T-cell (primary cell): ENCODE measurements at regions not wholly inside any gene's neighbourhood (a gene's known extent, or its start where the extent isn't known, plus 50 kb on each side); places are given as distances from the start of the nearest gene placed in this dataset.
"Not testable (repeated sequence)": the region's sequence is repeated elsewhere in the genome, so short reads cannot be mapped to it uniquely, and the experiment has no call there.

Experiments
- ATAC-seq, 4 experiments: fragments of 200-7000 bp in 3 of 4; fragments of 150-1000 bp in 1 of 4; cut with Tn5 transposase; replicated peaks in 1 of 4; 1 replicate in 3 of 4; 2 replicates in 1 of 4; pipeline ENCODE4 v1.10.0; 2021; ENCODE audit warnings: moderate library complexity in 3 of 4, mild to moderate bottlenecking in 2 of 4, moderate number of reproducible peaks in 1 of 4
- CTCF ChIA-PET, 2 donors: fragments of 300-600 bp; sonication (Branson Sonifier 250); formaldehyde crosslinking; loops; one replicate each; lab custom pipeline; 2022; ENCODE audit warnings: antibody characterized with exemption in 2 of 2; lab: Charles Lee
- POLR2A ChIA-PET, 2 donors: fragments of 300-600 bp; sonication (Branson Sonifier 250); formaldehyde crosslinking; loops; one replicate each; lab custom pipeline; 2022; ENCODE audit warnings: antibody characterized with exemption in 2 of 2; lab: Charles Lee
- DNase-seq, 35 experiments: peaks; one replicate each; pipeline versions ENCODE4 v3.0.0 to v3.0.0-alpha.2; 2013 to 2023
- H3K27ac ChIP-seq: one replicate; pipeline ENCODE4 v1.5.1; 2013; ENCODE audit warnings: low read length
- H3K27me3 ChIP-seq, 2 experiments: replicated peaks in 1 of 2; 1 replicate in 1 of 2; 2 replicates in 1 of 2; pipeline versions ENCODE4 v1.6.1 to v1.7.0; 2013; ENCODE audit warnings: low read length in 1 of 2, mixed read lengths in 1 of 2; ENCODE audit not compliant: control insufficient read depth in 2 of 2, insufficient read depth in 2 of 2; ENCODE audit errors: extremely low read depth in 1 of 2
- H3K36me3 ChIP-seq, 2 donors: 1 replicate in 1 of 2; 2 replicates in 1 of 2; pipeline versions ENCODE4 v1.6.1 to v1.7.0; 2013; ENCODE audit warnings: low read length in 1 of 2; ENCODE audit not compliant: control insufficient read depth in 2 of 2, insufficient read depth in 1 of 2; ENCODE audit errors: extremely low read depth in 1 of 2
- H3K4me1 ChIP-seq, 2 experiments: 1 replicate in 1 of 2; 2 replicates in 1 of 2; pipeline versions ENCODE4 v1.6.1 to v1.7.0; 2013; ENCODE audit warnings: low read length in 2 of 2, mixed read lengths in 1 of 2; ENCODE audit not compliant: insufficient read depth in 2 of 2, control insufficient read depth in 1 of 2; ENCODE audit errors: extremely low read depth in 1 of 2
- H3K4me3 ChIP-seq, 2 donors: 1 replicate in 1 of 2; 2 replicates in 1 of 2; pipeline versions ENCODE4 v1.5.1 to v1.7.0; 2013; ENCODE audit warnings: mild to moderate bottlenecking in 2 of 2, low read length in 1 of 2, moderate library complexity in 1 of 2; ENCODE audit not compliant: control insufficient read depth in 1 of 2; ENCODE audit errors: extremely low read depth in 1 of 2
- H3K9me3 ChIP-seq: 2 replicates; pipeline ENCODE4 v1.7.0; 2013
- H3K27ac Mint-ChIP-seq, 2 donors: one replicate each; pipeline ENCODE4 v1.8.0; 2020 to 2021; ENCODE audit warnings: mild to moderate bottlenecking in 2 of 2, mixed read lengths in 2 of 2
- H3K27me3 Mint-ChIP-seq, 2 donors: one replicate each; pipeline ENCODE4 v1.8.0; 2021 to 2022; ENCODE audit warnings: mixed read lengths in 2 of 2
- H3K36me3 Mint-ChIP-seq: one replicate; pipeline ENCODE4 v1.8.0; 2021; ENCODE audit warnings: mixed read lengths
- H3K4me1 Mint-ChIP-seq, 3 donors: one replicate each; pipeline ENCODE4 v1.8.0; 2020 to 2022; ENCODE audit warnings: mixed read lengths in 3 of 3, mild to moderate bottlenecking in 1 of 3
- H3K4me3 Mint-ChIP-seq, 3 donors: one replicate each; pipeline ENCODE4 v1.8.0; 2020 to 2022; ENCODE audit warnings: mild to moderate bottlenecking in 3 of 3, mixed read lengths in 3 of 3, moderate library complexity in 3 of 3
- H3K9me3 Mint-ChIP-seq, 3 donors: one replicate each; pipeline ENCODE4 v1.8.0; 2020 to 2022; ENCODE audit warnings: mixed read lengths in 3 of 3
- WGBS: methylation state at CpG from one replicate; pipeline ENCODE4 v1.1.5; 2013; ENCODE audit warnings: missing lambda C conversion rate; ENCODE audit not compliant: insufficient coverage; 5-methylcytosine and 5-hydroxymethylcytosine counted together

DNA sequence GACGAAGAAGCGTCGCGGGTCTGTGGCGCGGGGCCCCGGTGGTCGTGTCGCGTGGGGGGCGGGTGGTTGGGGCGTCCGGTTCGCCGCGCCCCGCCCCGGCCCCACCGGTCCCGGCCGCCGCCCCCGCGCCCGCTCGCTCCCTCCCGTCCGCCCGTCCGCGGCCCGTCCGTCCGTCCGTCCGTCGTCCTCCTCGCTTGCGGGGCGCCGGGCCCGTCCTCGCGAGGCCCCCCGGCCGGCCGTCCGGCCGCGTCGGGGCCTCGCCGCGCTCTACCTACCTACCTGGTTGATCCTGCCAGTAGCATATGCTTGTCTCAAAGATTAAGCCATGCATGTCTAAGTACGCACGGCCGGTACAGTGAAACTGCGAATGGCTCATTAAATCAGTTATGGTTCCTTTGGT lies 1533.5 kb upstream of the TPTE start:
- POLR2A ChIA-PET, H3K4me1 Mint-ChIP-seq, H3K9me3 ChIP-seq, H3K4me1 ChIP-seq, H3K27ac Mint-ChIP-seq, ATAC-seq, H3K36me3 Mint-ChIP-seq, CTCF ChIA-PET, H3K27ac ChIP-seq, H3K4me3 Mint-ChIP-seq, H3K4me3 ChIP-seq, DNase-seq, H3K36me3 ChIP-seq: not testable (repeated sequence)
- Mint-ChIP-seq H3K27me3 (peaks cover 30 to 31% of the 10 kb centered on the region in 2 donors), H3K9me3 (peaks cover 21 to 27% (median 24%) of the 10 kb centered on the region in 3 donors)
- WGBS, result no CpG with 5 or more reads among the region's 58 CpGs
- peaks cover 0 to 29% of the 10 kb centered on the region in 2 experiments for H3K27me3 ChIP-seq

DNA sequence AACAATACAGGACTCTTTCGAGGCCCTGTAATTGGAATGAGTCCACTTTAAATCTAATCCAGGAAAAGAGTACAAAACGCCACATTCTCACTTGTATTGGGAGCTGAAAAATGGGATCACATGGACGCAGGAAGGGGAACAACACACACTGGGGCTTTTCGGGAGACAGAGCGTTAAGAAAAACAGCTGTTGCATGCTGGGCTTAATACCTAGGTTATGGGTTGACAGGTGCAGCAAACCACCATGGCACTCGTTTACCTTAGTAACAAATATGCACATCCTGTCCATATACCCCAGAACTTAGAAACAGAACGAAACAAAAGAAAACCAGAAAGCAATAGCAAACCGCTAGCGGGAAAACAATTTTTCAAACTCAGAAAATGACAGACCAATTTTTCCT lies 1532.7 kb upstream of the TPTE start:
- Histone ChIP-seq H3K27ac (no peak overlapping the region), H3K27me3 (peaks cover 0 to 30% of the 10 kb centered on the region in 2 experiments), H3K4me1 (no peaks in the 10 kb centered on the region), H3K4me3 (no peak overlapping the region), H3K9me3 (peaks cover 3% of the 10 kb centered on the region), H3K36me3 (no peaks in the 10 kb centered on the region)
- ChIA-PET POLR2A (no interaction called here), CTCF (no interaction called here)
- WGBS, result 75% methylated on average over 6 of the region's 9 CpGs
- ATAC-seq, result no peak
- no peak for DNase-seq
- Mint-ChIP-seq H3K36me3 (no peaks in the 10 kb centered on the region), H3K27ac (no peak overlapping the region), H3K27me3 (peaks cover 38% of the 10 kb centered on the region in 2 donors), H3K4me3 (no peak overlapping the region), H3K4me1 (no peaks in the 10 kb centered on the region), H3K9me3 (peaks cover 29 to 32% (median 32%) of the 10 kb centered on the region in 3 donors)

GRCh38 chr21:8989261-8989711 lies 1532.1 kb upstream of the TPTE start:
- Mint-ChIP-seq H3K27ac (no peak overlapping the region), H3K27me3 (peaks cover 42% of the 10 kb centered on the region in 2 donors), H3K4me3 (no peak overlapping the region), H3K4me1 (no peaks in the 10 kb centered on the region), H3K36me3 (no peaks in the 10 kb centered on the region), H3K9me3 (peaks cover 29 to 35% (median 35%) of the 10 kb centered on the region in 3 donors)
- Histone ChIP-seq H3K27ac (no peak overlapping the region), H3K27me3 (peaks cover 0 to 30% of the 10 kb centered on the region in 2 experiments), H3K9me3 (peaks cover 6% of the 10 kb centered on the region), H3K36me3 (no peaks in the 10 kb centered on the region), H3K4me1 (no peaks in the 10 kb centered on the region), H3K4me3 (no peak overlapping the region)
- POLR2A ChIA-PET, result no interaction called here
- no peak for ATAC-seq
- CTCF ChIA-PET, result no interaction called here
- no peak for DNase-seq
- WGBS, result 45% methylated on average over 6 of the region's 6 CpGs

DNA sequence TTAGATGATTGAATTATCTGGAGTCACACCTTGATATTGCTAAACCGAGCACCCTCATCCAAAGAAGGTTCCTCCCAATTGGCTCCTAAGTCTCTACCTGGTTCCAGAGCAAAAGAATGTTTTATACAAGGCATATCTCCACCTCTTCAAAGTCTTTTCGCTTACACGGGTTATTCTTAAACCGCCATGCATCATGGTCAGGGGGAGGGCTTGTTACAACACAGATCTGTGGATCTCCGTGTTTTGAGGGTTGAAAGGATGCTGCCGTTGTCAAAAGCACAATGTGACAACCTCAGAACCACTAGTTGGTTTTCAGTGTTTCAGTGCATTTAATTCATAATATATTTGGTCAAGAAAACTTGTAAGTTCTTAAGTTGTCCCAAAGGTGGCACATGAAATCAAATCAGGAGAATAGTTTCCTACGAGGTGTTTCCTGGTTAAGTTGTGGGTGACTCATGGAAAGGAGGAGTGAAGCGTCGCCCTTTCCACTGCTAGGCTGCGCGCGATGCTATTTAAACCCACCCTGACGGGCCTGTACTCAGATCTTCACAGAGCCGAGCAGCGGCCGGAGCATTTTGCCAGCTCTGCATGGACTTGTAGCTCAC lies 1531.6 kb upstream of the TPTE start:
- Histone ChIP-seq H3K9me3 (peaks cover 6% of the 10 kb centered on the region), H3K27me3 (peaks cover 0 to 30% of the 10 kb centered on the region in 2 experiments), H3K4me1 (no peaks in the 10 kb centered on the region), H3K27ac (no peak overlapping the region), H3K36me3 (no peaks in the 10 kb centered on the region), H3K4me3 (no peak overlapping the region)
- WGBS, result 54% methylated on average over 14 of the region's 16 CpGs
- DNase-seq (no peak), ATAC-seq (peak in 2 of 4 experiments; percentile 16 to 24)
- H3K9me3 Mint-ChIP-seq, result peaks cover 29 to 35% (median 35%) of the 10 kb centered on the region in 3 donors
- H3K4me1 Mint-ChIP-seq, result no peaks in the 10 kb centered on the region
- H3K36me3 Mint-ChIP-seq, result no peaks in the 10 kb centered on the region
- H3K27me3 Mint-ChIP-seq, result peaks cover 44 to 48% of the 10 kb centered on the region in 2 donors
- POLR2A ChIA-PET, result no interaction called here
- CTCF ChIA-PET, result no interaction called here
- no peak overlapping the region for H3K4me3 Mint-ChIP-seq
- H3K27ac Mint-ChIP-seq, result no peak overlapping the region

DNA sequence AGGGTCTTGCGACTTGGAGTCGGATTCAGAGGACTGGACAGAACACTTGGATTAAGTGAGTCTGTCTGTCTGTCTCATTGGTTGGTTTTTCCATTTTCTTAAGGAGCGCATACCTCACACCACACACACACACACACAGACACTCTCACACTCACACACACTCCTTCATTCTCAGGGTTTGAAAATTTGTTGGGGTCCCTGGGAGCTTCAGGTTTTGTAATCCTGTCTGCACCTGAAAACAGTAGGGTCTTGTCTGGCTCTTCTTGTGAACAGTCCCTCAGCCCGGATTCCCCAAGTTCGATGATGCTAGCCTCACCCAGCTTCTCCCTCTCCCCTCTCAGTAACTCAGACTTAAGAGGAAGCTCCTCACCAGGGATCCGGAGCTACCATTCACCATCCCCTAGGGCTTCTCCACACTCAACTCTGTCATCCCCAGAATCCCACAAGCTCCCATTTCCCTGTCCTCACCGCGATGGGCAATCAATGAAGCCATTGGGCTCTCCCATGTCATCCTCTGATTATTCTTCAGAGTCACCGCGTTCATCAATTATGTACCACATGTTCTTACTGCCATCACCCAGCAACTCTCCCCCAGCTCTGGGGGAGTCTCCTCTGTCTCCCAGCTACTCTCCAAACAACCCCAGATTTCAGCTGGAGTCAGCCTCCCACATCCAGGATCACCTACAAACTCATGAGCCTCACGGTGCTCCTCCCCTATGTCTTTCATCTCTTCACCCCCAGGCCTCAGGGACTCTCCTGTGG lies 1530.9 kb upstream of the TPTE start:
- no peaks in the 10 kb centered on the region for H3K4me1 ChIP-seq
- DNase-seq (no peak), ATAC-seq (peak in 1 of 4 experiments; percentile 36)
- Mint-ChIP-seq H3K27ac (no peak overlapping the region), H3K4me3 (no peak overlapping the region), H3K4me1 (no peaks in the 10 kb centered on the region), H3K9me3 (peaks cover 29 to 35% (median 35%) of the 10 kb centered on the region in 3 donors), H3K36me3 (no peaks in the 10 kb centered on the region), H3K27me3 (peaks cover 45 to 52% of the 10 kb centered on the region in 2 donors)
- WGBS, result 59% methylated on average over 11 of the region's 11 CpGs
- H3K9me3 ChIP-seq, result peaks cover 6% of the 10 kb centered on the region
- H3K36me3 ChIP-seq, result no peaks in the 10 kb centered on the region
- CTCF ChIA-PET, result no interaction called here
- POLR2A ChIA-PET, result no interaction called here
- no peak overlapping the region for H3K4me3 ChIP-seq
- H3K27ac ChIP-seq, result no peak overlapping the region
- peaks cover 0 to 30% of the 10 kb centered on the region in 2 experiments for H3K27me3 ChIP-seq

GRCh38 chr21:8991088-8991907 lies 1530.1 kb upstream of the TPTE start:
- Histone ChIP-seq H3K36me3 (no peaks in the 10 kb centered on the region), H3K27me3 (peaks cover 0 to 36% of the 10 kb centered on the region in 2 experiments), H3K4me3 (no peak overlapping the region), H3K4me1 (no peaks in the 10 kb centered on the region), H3K9me3 (peaks cover 6% of the 10 kb centered on the region), H3K27ac (no peak overlapping the region)
- Mint-ChIP-seq H3K4me1 (no peaks in the 10 kb centered on the region), H3K27ac (no peak overlapping the region), H3K36me3 (no peaks in the 10 kb centered on the region), H3K4me3 (no peak overlapping the region), H3K27me3 (peaks cover 48 to 52% of the 10 kb centered on the region in 2 donors), H3K9me3 (peaks cover 29 to 35% (median 35%) of the 10 kb centered on the region in 3 donors)
- ChIA-PET POLR2A (no interaction called here), CTCF (no interaction called here)
- ATAC-seq (no peak), DNase-seq (no peak)
- WGBS, result 55% methylated on average over 14 of the region's 14 CpGs
